CD4-positive, alpha-beta memory T cell (primary cell): ENCODE measurements at regions not wholly inside any gene's neighbourhood (a gene's known extent, or its start where the extent isn't known, plus 50 kb on each side); places are given as distances from the start of the nearest gene placed in this dataset.

Experiments used
- CTCF ChIA-PET: fragments of 350-600 bp; sonication (Branson Sonifier 250); formaldehyde crosslinking; loops from one replicate; lab custom pipeline; 2021; ENCODE audit warnings: inconsistent platforms; ENCODE audit not compliant: partially characterized antibody; lab: Charles Lee
- POLR2A ChIA-PET: fragments of 350-600 bp; sonication (Branson Sonifier 250); formaldehyde crosslinking; loops from one replicate; lab custom pipeline; 2021; ENCODE audit not compliant: partially characterized antibody; lab: Charles Lee
- DNase-seq, 5 donors: peaks; one replicate each; pipeline versions ENCODE4 v3.0.0 to v3.0.0-alpha.2; 2020 to 2022; ENCODE audit warnings: mixed read lengths in 1 of 5
- H3K27ac ChIP-seq: one replicate; pipeline ENCODE4 v1.7.0; 2013; ENCODE audit warnings: low read depth, low read length
- H3K27me3 ChIP-seq: 2 replicates; pipeline ENCODE4 v1.7.0; 2013; ENCODE audit warnings: mild to moderate bottlenecking, low read length, moderate library complexity; ENCODE audit not compliant: insufficient read depth
- H3K36me3 ChIP-seq: 2 replicates; pipeline ENCODE4 v1.7.0; 2013; ENCODE audit warnings: mild to moderate bottlenecking, low read length, moderate library complexity; ENCODE audit not compliant: insufficient read depth
- H3K4me1 ChIP-seq: 2 replicates; pipeline ENCODE4 v1.7.0; 2013; ENCODE audit warnings: mild to moderate bottlenecking, low read length, moderate library complexity; ENCODE audit not compliant: insufficient read depth
- H3K4me3 ChIP-seq, 2 donors: one replicate each; pipeline ENCODE4 v1.7.0; 2013; ENCODE audit warnings: low read length in 2 of 2, mild to moderate bottlenecking in 1 of 2
- H3K9me3 ChIP-seq, 2 donors: one replicate each; pipeline ENCODE4 v1.7.0; 2013; ENCODE audit warnings: low read length in 2 of 2, control low read depth in 1 of 2; ENCODE audit not compliant: control insufficient read depth in 1 of 2
- H3K27ac Mint-ChIP-seq, 7 donors: one replicate each; pipeline ENCODE4 v1.8.0; 2020 to 2021; ENCODE audit warnings: mixed read lengths in 7 of 7, mild to moderate bottlenecking in 6 of 7, inconsistent platforms in 3 of 7, moderate library complexity in 3 of 7
- H3K27me3 Mint-ChIP-seq, 2 donors: one replicate each; pipeline ENCODE4 v1.8.0; 2020 to 2021; ENCODE audit warnings: mixed read lengths in 2 of 2
- H3K36me3 Mint-ChIP-seq, 2 donors: one replicate each; pipeline ENCODE4 v1.8.0; 2020 to 2021; ENCODE audit warnings: mixed read lengths in 2 of 2, inconsistent platforms in 1 of 2, mild to moderate bottlenecking in 1 of 2
- H3K4me1 Mint-ChIP-seq, 4 donors: one replicate each; pipeline ENCODE4 v1.8.0; 2020 to 2021; ENCODE audit warnings: mixed read lengths in 4 of 4, mild to moderate bottlenecking in 1 of 4
- H3K4me3 Mint-ChIP-seq, 8 donors: one replicate each; pipeline ENCODE4 v1.8.0; 2020 to 2021; ENCODE audit warnings: mixed read lengths in 8 of 8, mild to moderate bottlenecking in 7 of 8, moderate library complexity in 6 of 8, inconsistent platforms in 3 of 8
- H3K9me3 Mint-ChIP-seq, 8 donors: one replicate each; pipeline ENCODE4 v1.8.0; 2020 to 2021; ENCODE audit warnings: mixed read lengths in 8 of 8, mild to moderate bottlenecking in 5 of 8, inconsistent platforms in 3 of 8, moderate library complexity in 1 of 8
- intact Hi-C: fragments of 100-400 bp; cut with micrococcal nuclease; formaldehyde crosslinking; loops from one replicate; pipeline ENCODE4 v1.15.1; 2023

DNA sequence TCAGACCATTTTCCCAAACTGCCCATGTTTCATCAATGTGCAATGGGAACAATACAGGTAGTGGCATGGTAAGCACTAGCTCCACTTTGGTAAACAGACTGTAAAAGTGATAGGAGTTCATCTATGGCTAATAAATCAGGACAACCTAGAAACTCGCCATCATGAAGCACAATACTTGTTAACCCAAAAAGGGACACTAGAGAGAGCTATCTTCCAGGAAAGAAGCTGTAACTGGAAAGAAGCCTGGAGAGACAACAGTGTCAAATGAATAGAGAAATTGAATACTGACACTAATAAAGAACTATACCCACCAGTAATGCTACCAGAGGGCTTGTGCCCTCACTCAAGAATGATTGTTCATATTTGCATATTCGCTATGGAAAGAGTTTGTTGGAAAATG, 164.7 kb upstream of the RGS18 start:
- no peak for DNase-seq
- intact Hi-C loops: no loop called here
- Mint-ChIP-seq H3K27ac (no peak overlapping the region), H3K36me3 (no peaks in the 10 kb centered on the region), H3K4me3 (no peak overlapping the region), H3K4me1 (no peaks in the 10 kb centered on the region), H3K27me3 (no peaks in the 10 kb centered on the region), H3K9me3 (peaks cover 0 to 2% (median under 1%) of the 10 kb centered on the region in 8 donors)
- ChIA-PET CTCF (no interaction called here), POLR2A (no interaction called here)
- Histone ChIP-seq H3K9me3 (no peaks in the 10 kb centered on the region), H3K27ac (no peak overlapping the region), H3K36me3 (no peaks in the 10 kb centered on the region), H3K27me3 (no peaks in the 10 kb centered on the region), H3K4me3 (no peak overlapping the region), H3K4me1 (no peaks in the 10 kb centered on the region)

DNA sequence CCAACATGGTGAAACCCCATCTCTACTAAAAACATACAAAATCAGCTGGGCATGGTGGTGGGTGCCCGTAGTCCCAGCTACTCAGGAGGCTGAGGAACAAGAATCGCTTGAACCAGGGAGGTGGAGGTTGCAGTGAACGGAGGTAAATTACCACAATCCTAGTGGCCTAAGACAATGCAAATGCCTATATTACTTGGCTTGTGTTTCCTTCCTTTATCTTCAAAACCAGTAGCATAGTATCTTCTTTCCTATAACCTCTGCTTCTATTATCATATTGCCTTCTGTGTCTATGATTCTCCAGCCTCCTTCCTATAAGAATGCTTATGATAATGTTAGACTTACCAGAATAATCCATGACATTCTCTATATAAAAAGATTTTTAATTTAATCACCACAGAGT, 156.2 kb upstream of the RGS18 start:
- no peaks in the 10 kb centered on the region for H3K4me1 Mint-ChIP-seq
- Histone ChIP-seq H3K36me3 (no peaks in the 10 kb centered on the region), H3K4me3 (no peak overlapping the region), H3K4me1 (no peaks in the 10 kb centered on the region), H3K27me3 (no peaks in the 10 kb centered on the region), H3K9me3 (no peaks in the 10 kb centered on the region), H3K27ac (no peak overlapping the region)
- ChIA-PET CTCF (no interaction called here), POLR2A (no interaction called here)
- no peaks in the 10 kb centered on the region for H3K27me3 Mint-ChIP-seq
- H3K36me3 Mint-ChIP-seq: no peaks in the 10 kb centered on the region
- no peak overlapping the region for H3K27ac Mint-ChIP-seq
- intact Hi-C loops: no loop called here
- peaks cover 0 to 4% (median 0%) of the 10 kb centered on the region in 8 donors for H3K9me3 Mint-ChIP-seq
- H3K4me3 Mint-ChIP-seq: no peak overlapping the region
- no peak for DNase-seq

DNA sequence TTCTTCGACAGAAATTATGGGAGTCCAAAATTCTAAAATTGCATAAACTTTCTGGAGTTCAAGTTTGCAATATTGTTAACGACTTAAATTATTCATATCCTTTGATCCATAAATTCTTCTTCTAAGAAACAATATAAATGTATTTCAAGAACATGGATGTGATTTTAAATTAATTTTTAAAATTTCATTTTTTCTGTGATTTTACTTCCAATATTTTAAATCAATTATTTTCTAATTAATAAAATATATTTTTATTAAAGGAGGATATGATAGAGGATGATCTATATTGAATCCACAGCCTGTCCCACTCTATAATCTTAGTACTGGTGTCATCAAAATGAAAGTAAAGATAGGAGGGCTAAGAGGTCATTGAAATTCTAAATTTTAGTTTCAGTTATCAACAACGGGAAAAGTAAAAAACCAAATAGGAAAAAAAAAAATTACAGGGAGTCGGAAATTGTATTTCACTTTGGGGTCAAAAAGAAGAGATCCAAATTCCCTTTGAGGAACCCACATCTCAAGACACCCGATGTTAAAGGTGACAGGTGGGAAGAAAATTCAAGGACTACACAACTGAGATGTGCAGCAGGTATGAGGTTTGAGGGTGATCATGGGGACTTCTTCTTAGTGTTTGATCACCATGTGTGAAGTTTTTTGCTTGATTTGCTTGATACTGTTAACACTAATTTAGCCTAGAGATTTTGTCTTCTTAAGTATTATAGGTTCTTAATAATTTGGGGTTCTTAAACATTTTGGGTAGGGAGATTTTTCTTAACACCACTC, 154.8 kb upstream of the RGS18 start:
- no peaks in the 10 kb centered on the region for H3K36me3 Mint-ChIP-seq
- intact Hi-C loops: no loop called here
- no peak for DNase-seq
- H3K27ac Mint-ChIP-seq: no peak overlapping the region
- no peaks in the 10 kb centered on the region for H3K4me1 Mint-ChIP-seq
- H3K9me3 ChIP-seq: no peaks in the 10 kb centered on the region
- no peaks in the 10 kb centered on the region for H3K4me1 ChIP-seq
- no peaks in the 10 kb centered on the region for H3K36me3 ChIP-seq
- no peak overlapping the region for H3K4me3 Mint-ChIP-seq
- no peak overlapping the region for H3K4me3 ChIP-seq
- CTCF ChIA-PET: no interaction called here
- POLR2A ChIA-PET: no interaction called here
- H3K27me3 ChIP-seq: no peaks in the 10 kb centered on the region
- no peaks in the 10 kb centered on the region for H3K27me3 Mint-ChIP-seq
- no peak overlapping the region for H3K27ac ChIP-seq
- H3K9me3 Mint-ChIP-seq: peaks cover 0 to 4% (median 0%) of the 10 kb centered on the region in 8 donors

DNA sequence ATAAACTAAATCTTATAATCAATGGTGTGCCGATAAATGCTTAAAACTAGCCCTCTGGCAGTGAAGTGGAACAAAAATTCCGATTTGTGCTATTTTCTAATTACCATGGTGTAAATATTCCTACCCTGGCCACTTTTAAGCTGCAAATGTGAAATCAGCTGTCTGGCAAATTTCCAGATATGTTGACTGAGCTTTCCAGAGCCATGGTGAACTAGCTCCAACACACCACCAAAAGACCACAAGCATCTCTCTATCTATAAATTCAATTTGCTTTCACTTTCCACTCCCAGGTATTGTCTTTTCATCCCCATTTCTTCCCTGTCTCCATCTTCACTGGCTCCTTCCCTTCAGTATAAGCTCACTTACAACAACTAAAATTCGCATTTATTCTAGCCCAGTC, 152.3 kb upstream of the RGS18 start:
- H3K4me1 ChIP-seq: no peaks in the 10 kb centered on the region
- Mint-ChIP-seq H3K4me1 (no peaks in the 10 kb centered on the region), H3K27ac (no peak overlapping the region), H3K36me3 (no peaks in the 10 kb centered on the region), H3K27me3 (no peaks in the 10 kb centered on the region), H3K4me3 (no peak overlapping the region), H3K9me3 (peaks cover 0 to 7% (median 0%) of the 10 kb centered on the region in 8 donors)
- no peak for DNase-seq
- H3K9me3 ChIP-seq: no peaks in the 10 kb centered on the region
- H3K27me3 ChIP-seq: no peaks in the 10 kb centered on the region
- H3K4me3 ChIP-seq: no peak overlapping the region
- intact Hi-C loops: no loop called here
- no peak overlapping the region for H3K27ac ChIP-seq
- POLR2A ChIA-PET: no interaction called here
- H3K36me3 ChIP-seq: no peaks in the 10 kb centered on the region
- CTCF ChIA-PET: no interaction called here

DNA sequence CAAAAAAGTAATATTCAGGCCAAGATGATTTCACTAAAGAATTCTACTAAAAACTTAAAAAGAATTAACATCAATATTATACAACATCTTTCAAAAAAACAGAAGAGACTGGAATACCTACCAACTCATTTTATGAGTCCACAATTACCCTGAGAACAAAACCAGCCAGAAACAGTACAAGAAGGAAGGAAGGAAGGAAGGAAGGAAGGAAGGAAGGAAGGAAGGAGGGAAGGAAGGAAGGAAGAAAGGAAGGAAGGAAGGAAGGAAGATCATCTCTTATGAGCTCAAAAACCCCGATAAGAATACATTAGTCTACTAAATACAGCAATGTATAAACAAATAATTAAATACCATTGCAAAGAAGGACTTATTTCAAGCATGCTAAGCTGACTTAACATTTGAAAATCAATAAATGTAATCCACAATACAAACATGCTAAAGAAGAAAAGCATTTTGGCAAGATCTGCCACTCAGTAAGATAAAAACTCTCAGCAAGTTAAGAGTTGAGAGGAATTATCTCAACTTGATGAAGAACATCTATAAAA, 149.9 kb upstream of the RGS18 start:
- no peak overlapping the region for H3K4me3 ChIP-seq
- no peak overlapping the region for H3K27ac Mint-ChIP-seq
- peak overlapping the region in 1 of 8 donors; percentile 60 for H3K4me3 Mint-ChIP-seq
- H3K36me3 ChIP-seq: no peaks in the 10 kb centered on the region
- no peak overlapping the region for H3K27ac ChIP-seq
- no peaks in the 10 kb centered on the region for H3K9me3 ChIP-seq
- H3K27me3 Mint-ChIP-seq: no peaks in the 10 kb centered on the region
- peaks cover 0 to 7% (median 0%) of the 10 kb centered on the region in 8 donors for H3K9me3 Mint-ChIP-seq
- no peaks in the 10 kb centered on the region for H3K4me1 Mint-ChIP-seq
- H3K27me3 ChIP-seq: no peaks in the 10 kb centered on the region
- ChIA-PET POLR2A (no interaction called here), CTCF (no interaction called here)
- no peak for DNase-seq
- H3K36me3 Mint-ChIP-seq: no peaks in the 10 kb centered on the region
- intact Hi-C loops: no loop called here
- no peaks in the 10 kb centered on the region for H3K4me1 ChIP-seq

DNA sequence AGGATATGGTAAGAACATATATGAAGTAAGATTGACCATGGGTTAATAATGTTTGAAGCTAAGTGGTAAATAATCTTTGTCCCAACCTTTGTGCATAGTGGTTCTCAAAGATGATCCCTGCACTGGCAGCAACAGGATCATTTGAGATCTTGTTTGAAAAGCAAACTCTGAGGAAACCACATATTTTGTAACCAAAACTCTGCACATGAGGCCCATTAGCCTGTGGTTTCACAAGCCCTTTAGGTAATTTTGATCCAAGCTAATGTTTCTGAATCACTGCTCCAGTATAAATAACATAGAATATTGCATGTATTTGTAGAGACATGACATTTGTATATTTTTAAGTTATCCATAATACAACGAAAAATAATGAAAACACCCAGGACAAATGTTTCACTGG, 147.9 kb upstream of the RGS18 start:
- Histone ChIP-seq H3K4me1 (no peaks in the 10 kb centered on the region), H3K9me3 (no peaks in the 10 kb centered on the region), H3K36me3 (no peaks in the 10 kb centered on the region), H3K4me3 (no peak overlapping the region), H3K27me3 (no peaks in the 10 kb centered on the region), H3K27ac (no peak overlapping the region)
- no peaks in the 10 kb centered on the region for H3K27me3 Mint-ChIP-seq
- ChIA-PET POLR2A (no interaction called here), CTCF (no interaction called here)
- H3K9me3 Mint-ChIP-seq: peaks cover 0 to 6% (median 0%) of the 10 kb centered on the region in 8 donors
- no peak overlapping the region for H3K4me3 Mint-ChIP-seq
- H3K36me3 Mint-ChIP-seq: no peaks in the 10 kb centered on the region
- H3K27ac Mint-ChIP-seq: no peak overlapping the region
- H3K4me1 Mint-ChIP-seq: no peaks in the 10 kb centered on the region
- DNase-seq: no peak
- intact Hi-C loops: no loop called here

DNA sequence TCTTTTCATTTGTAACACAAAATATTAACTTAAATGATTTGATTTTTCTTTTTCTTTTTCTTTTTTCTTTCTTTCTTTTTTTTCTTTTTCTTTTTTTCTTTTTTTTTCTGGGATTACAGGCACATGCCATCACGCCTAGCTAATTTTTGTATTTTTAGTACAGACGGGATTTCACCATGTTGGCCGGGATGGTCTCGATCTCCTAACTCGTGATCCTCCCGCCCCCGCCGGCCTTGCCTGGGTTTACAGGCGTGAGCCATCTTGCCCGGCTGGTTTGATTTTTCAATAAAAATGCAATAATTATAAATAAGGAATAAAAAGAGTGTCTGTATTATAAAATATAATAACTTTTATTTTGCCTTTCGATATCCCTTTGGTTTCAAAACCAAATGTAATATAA, 146.7 kb upstream of the RGS18 start:
- Histone ChIP-seq H3K27ac (no peak overlapping the region), H3K36me3 (no peaks in the 10 kb centered on the region), H3K4me3 (no peak overlapping the region), H3K9me3 (no peaks in the 10 kb centered on the region), H3K27me3 (no peaks in the 10 kb centered on the region), H3K4me1 (no peaks in the 10 kb centered on the region)
- Mint-ChIP-seq H3K36me3 (no peaks in the 10 kb centered on the region), H3K4me1 (no peaks in the 10 kb centered on the region), H3K27me3 (no peaks in the 10 kb centered on the region), H3K27ac (no peak overlapping the region), H3K4me3 (no peak overlapping the region), H3K9me3 (peaks cover 0 to 6% (median 0%) of the 10 kb centered on the region in 8 donors)
- intact Hi-C loops: no loop called here
- CTCF ChIA-PET: no interaction called here
- POLR2A ChIA-PET: no interaction called here
- no peak for DNase-seq
